ENCODE measurements at regions not wholly inside any gene's neighbourhood (a gene's known extent, or its start where the extent isn't known, plus 50 kb on each side); places are given as distances from the start of the nearest gene placed in this dataset.

DNA sequence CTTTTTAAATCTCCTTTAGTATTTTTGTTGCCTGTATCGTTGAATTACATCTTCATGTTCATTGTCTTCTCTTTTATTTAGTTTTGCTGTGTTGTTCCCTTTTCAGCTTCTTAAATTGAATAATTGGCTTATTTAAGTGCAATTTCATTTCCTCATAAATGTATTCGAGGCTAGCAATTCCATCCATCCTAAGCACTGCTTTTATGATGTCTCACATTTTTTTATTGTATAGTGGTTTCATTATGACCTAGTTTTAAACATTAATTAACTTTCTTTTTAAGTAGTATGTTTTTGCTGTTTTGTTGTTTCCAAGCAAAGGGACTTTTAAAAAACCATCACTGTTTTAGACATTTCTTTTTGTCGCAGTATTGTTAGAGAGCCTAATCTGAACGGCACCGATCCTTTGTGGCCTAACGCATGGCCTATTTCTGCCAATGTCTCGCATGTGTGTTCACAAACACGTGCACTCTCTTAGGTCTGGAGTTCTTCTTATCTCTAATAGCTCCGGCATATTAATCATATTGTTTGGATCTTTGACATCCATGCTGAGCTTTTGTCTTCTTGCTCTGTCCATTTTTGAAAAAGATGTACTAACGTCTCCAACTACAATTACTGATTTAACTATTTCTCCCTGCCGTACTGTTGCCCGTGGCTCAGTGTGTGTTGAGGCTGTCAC, 59.6 kb upstream of the ZNF516 start (continued):
- no peak for TF ChIP-seq PRDM10 (tag by site-specific recombination; IDR thresholded peaks at IDR 0.05)

- Histone ChIP-seq H3K4me3 (ENCODE audit: low read depth, low read length) (no peak overlapping the region), H3K4me1 (ENCODE audit: control insufficient read depth, insufficient read depth, low read length) (peaks cover 3% of the 10 kb centered on the region; the same call in 1 of the 2 replicates), H3K36me3 (ENCODE audit: control insufficient read depth in 2 of 2, insufficient read depth in 1 of 2, low read length in 2 of 2) (no peaks in the 10 kb centered on the region; a peak in 1 of 3 replicates), H3K9me3 (ENCODE audit: control insufficient read depth, insufficient read depth, low read depth, low read length) (no peaks in the 10 kb centered on the region), H3K27ac (ENCODE audit: extremely low read depth, low read depth, low read length) (no peak overlapping the region)
- no peak for TF ChIP-seq ZNF645 (tag by site-specific recombination; IDR thresholded peaks at IDR 0.05)
- peak; percentile 55 for TF ChIP-seq PRDM10 (tag by site-specific recombination; IDR thresholded peaks at IDR 0.05)
- no peak for TF ChIP-seq KLF8 (tag by site-specific recombination; IDR thresholded peaks at IDR 0.05)
- ChIA-PET POLR2A (no interaction called here), CTCF (interaction anchor here (1.3 kb wide), 1 partner anchor 11 kb away, joined by 7 read pairs; no protein-coding TSS in a partner anchor)
Measured at GRCh38 chr18:76553715-76554546, 58.9 kb upstream of the ZNF516 start.

GRCh38 chr18:76548541-76548940, 53.5 kb upstream of the ZNF516 start:
- ChIA-PET CTCF (no interaction called here), POLR2A (no interaction called here)

More at GRCh38 chr18:76548541-76548940, 53.5 kb upstream of the ZNF516 start:
- Histone ChIP-seq H3K4me3 (ENCODE audit: low read depth, low read length) (no peak overlapping the region), H3K27ac (ENCODE audit: extremely low read depth, low read depth, low read length) (no peak overlapping the region), H3K36me3 (ENCODE audit: control insufficient read depth in 2 of 2, insufficient read depth in 1 of 2, low read length in 2 of 2) (no peaks in the 10 kb centered on the region), H3K4me1 (ENCODE audit: control insufficient read depth, insufficient read depth, low read length) (peaks cover 3% of the 10 kb centered on the region; the same call in 1 of the 2 replicates), H3K9me3 (ENCODE audit: control insufficient read depth, insufficient read depth, low read depth, low read length) (no peaks in the 10 kb centered on the region)
- TF ChIP-seq ZBTB21 (tag by site-specific recombination; IDR thresholded peaks at IDR 0.05): no peak
- TF ChIP-seq ZNF18 (tag by site-specific recombination; IDR thresholded peaks at IDR 0.05): no peak
- no peak for TF ChIP-seq ZNF174 (tag by site-specific recombination; IDR thresholded peaks at IDR 0.05)
- no peak for TF ChIP-seq ZNF157 (tag by site-specific recombination; IDR thresholded peaks at IDR 0.05)
- TF ChIP-seq ZXDB (tag by site-specific recombination; IDR thresholded peaks at IDR 0.05): no peak
- TF ChIP-seq ZFP3 (tag by site-specific recombination; IDR thresholded peaks at IDR 0.05; ENCODE audit: low read depth): no peak
- no peak for TF ChIP-seq YY1 (tag by site-specific recombination; IDR thresholded peaks at IDR 0.05)
- no peak for TF ChIP-seq SALL2 (tag by site-specific recombination; IDR thresholded peaks at IDR 0.05; ENCODE audit: borderline replicate concordance)
- TF ChIP-seq ZNF274 (IDR thresholded peaks at IDR 0.05; ENCODE audit: low read length): no peak
- no peak for TF ChIP-seq ZNF274 (tag by site-specific recombination; IDR thresholded peaks at IDR 0.05; ENCODE audit: borderline replicate concordance)
- TF ChIP-seq ZNF292 (tag by site-specific recombination; IDR thresholded peaks at IDR 0.05; ENCODE audit: borderline replicate concordance, low read depth): no peak
- no peak for TF ChIP-seq ZNF48 (tag by site-specific recombination; IDR thresholded peaks at IDR 0.05)
- TF ChIP-seq, protein P1, sequence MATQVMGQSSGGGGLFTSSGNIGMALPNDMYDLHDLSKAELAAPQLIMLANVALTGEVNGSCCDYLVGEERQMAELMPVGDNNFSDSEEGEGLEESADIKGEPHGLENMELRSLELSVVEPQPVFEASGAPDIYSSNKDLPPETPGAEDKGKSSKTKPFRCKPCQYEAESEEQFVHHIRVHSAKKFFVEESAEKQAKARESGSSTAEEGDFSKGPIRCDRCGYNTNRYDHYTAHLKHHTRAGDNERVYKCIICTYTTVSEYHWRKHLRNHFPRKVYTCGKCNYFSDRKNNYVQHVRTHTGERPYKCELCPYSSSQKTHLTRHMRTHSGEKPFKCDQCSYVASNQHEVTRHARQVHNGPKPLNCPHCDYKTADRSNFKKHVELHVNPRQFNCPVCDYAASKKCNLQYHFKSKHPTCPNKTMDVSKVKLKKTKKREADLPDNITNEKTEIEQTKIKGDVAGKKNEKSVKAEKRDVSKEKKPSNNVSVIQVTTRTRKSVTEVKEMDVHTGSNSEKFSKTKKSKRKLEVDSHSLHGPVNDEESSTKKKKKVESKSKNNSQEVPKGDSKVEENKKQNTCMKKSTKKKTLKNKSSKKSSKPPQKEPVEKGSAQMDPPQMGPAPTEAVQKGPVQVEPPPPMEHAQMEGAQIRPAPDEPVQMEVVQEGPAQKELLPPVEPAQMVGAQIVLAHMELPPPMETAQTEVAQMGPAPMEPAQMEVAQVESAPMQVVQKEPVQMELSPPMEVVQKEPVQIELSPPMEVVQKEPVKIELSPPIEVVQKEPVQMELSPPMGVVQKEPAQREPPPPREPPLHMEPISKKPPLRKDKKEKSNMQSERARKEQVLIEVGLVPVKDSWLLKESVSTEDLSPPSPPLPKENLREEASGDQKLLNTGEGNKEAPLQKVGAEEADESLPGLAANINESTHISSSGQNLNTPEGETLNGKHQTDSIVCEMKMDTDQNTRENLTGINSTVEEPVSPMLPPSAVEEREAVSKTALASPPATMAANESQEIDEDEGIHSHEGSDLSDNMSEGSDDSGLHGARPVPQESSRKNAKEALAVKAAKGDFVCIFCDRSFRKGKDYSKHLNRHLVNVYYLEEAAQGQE (tag by site-specific recombination; IDR thresholded peaks at IDR 0.05): no peak
- no peak for TF ChIP-seq ZNF791 (tag by site-specific recombination; IDR thresholded peaks at IDR 0.05)

All from HEK293 (cell line).